Anterior cingulate cortex (tissue), 58 donors: ENCODE measurements at regions not wholly inside any gene's neighbourhood (a gene's known extent, or its start where the extent isn't known, plus 50 kb on each side); places are given as distances from the start of the nearest gene placed in this dataset.
A peak's percentile ranks its signal among the peaks of the same experiment; 100 is the strongest.
"Not testable (repeated sequence)": the region's sequence is repeated elsewhere in the genome, so short reads cannot be mapped to it uniquely, and the experiment has no call there.

Source experiments
- DNase-seq, 58 donors: peaks; one replicate each; lab custom pipeline; 2025; lab: John Stamatoyannopoulos, UW

DNA sequence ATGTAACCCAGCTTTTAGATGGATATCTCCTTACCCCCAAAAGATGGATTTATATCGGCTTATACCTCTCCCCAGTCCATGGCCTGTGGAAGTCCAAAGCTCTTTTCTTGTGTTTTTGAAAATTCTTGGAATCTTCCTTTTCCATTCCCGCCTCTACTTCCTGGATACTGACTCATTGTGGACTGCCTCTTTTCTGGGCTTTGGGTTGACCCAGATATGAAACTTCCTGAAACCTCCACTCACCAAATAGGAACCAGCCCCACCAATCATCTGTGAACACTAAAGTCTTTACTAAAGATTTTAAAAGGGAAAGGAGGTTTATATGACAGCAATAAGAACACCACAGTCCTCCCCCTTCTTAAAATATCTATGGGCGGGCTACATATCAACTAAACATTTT is 163.4 kb upstream of the SYN3 start:
- no peak for DNase-seq

DNA sequence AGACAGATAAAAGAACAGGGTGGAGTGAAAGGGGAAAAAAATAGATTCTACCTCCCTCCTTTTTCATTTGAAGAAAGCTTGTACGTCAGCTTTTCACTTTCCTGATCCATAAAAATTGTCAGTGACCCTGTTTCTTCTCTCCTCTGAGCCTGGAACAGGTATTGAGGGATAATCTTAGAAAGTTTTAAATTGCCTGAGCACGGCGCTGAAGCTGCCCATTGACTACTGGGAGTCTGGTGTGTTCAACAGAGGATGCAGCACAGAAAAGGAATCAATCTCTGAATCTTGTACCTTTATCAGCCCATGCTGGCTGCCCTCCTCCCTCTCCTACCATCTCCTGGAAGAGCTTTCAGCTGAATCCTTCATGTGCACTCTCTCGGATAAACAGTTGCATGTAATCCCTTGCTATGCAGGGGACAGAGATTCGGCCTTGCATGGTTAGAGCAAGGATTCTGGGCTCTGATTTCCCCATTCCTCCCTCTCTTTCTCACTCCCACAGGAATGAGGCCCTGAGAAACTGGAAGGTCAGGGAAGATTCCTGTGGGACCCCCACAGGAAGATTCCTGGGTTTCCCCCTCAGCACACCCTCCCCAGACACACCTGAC is 162.4 kb upstream of the SYN3 start:
- no peak for DNase-seq

GRCh38 chr22:33219648-33220384 is 161.6 kb upstream of the SYN3 start:
- DNase-seq, result no peak

- no peak for DNase-seq
Measured at GRCh38 chr22:33213383-33214075, 155.3 kb upstream of the SYN3 start.

DNA sequence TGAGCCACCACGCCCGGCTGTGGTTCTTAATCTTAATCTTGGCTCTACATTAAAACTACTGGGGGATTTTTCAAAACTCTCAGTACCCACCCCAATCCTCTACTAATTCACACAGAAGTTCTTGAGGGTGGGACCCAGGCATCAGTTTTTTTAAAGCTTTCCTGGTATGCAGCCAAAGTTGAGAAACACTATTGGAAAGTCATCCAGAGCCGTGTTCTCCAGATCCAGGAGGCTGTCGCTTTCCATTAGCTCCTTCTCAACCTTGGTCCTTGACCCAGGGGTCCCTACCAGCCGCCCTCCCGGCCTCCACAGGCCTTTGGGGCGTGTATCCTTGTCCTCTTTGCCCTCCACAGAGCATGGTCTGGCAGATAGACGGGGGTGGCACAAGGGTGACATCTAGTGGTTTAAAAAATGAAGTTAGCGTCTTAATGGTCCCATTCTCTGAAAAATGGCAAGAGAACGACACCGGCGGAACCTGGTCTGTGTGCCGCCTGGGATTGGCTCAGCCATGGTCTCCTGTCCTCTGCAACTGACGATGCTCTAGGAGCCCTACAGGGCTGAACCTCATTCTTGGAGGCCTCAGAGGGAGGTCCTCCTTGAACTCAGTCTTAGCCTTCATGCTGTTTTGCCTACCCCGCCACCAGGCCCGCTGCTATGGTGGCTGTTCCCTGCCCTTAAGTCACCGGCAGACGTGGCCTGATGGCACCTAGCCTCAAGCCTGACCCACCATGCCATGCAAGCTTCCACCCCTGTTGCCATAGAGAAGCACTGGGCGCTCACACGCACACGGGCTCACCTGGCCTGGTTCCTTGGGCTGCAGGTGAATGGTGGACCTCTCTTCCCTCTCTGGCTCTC is 152.0 kb upstream of the SYN3 start:
- peak in 8 of 58 donors; percentile 0 to 10 (median 5) for DNase-seq

GRCh38 chr22:33204408-33204807 is 146.2 kb upstream of the SYN3 start:
- DNase-seq, result no peak

GRCh38 chr22:33202455-33202854 is 144.3 kb upstream of the SYN3 start:
- no peak for DNase-seq

- DNase-seq, result no peak
Measured at GRCh38 chr22:33194529-33195077, 136.4 kb upstream of the SYN3 start.

DNA sequence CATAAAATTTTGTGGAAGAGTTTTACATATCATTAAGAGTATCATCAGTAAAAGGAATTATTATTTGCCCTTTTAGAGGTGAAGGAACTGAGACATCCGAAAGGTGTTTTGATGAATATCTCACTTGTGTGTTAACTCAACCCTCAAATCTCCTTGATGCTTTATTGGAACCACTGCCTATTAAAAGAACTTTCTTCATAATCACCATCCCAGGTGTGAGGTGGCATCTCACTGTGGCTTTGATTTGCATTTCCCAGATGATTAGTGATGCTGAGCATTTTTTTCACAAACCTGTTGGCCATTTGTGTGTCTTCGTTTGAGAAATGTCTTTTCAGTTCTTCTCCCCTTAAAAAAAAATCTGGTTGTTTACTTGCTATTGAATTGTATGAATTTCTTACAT is 134.0 kb upstream of the SYN3 start:
- no peak for DNase-seq

DNA sequence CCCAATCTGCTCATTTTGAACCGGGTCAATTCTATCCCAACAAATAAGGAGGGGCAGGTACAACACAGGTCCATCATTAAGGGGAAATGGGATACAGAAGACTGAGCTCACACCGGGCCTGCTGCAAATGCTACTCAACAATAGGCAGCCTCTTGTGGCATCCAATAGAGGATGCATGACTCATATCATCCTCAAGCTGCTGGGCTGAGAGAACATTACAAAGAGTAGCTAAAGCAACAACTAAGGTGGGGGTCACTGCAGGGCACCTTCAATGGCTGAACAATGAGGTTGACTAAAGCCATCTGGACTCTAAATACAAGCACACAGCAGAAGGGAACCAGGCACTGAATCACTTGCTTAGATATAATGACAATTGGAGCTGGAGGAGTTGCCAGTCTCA is 130.1 kb upstream of the SYN3 start:
- no peak for DNase-seq

DNA sequence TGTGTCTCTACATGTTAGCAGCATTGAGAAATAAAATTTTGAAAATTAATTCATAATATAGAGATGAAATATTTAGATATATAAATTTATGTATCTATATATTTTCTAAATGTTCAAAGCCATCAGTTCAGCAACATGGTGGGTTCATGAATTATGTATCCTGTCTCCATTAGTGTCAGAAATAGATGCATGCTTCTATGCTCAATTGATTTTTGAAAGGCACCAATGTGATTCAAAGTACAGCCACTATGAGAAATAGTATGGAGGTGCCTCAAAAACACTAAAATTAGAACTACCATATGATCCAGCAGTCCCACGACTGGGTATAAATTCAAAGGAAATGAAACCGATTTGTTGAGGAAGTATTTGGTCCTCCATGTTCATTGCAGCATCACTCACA is 128.6 kb upstream of the SYN3 start:
- no peak for DNase-seq

DNA sequence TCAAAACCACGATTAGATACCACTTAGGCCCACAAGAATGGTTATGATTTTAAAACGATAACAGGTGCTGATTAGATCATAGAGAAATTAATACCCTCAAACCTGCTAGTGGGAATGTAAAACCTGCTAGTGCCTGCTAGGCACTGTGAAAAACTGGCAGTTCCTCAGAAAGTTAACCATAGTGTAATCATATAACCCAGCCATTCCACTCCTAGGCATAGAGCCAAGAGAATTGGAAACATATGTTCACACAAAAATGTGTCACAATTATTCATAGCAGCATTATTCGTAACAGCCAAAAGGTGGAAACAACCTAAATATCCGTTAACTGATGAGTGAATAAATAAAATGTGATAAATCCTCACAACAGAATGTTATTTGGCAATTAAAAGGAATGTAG is 122.2 kb upstream of the SYN3 start:
- peak in 2 of 58 donors; percentile 0 to 18 for DNase-seq

DNA sequence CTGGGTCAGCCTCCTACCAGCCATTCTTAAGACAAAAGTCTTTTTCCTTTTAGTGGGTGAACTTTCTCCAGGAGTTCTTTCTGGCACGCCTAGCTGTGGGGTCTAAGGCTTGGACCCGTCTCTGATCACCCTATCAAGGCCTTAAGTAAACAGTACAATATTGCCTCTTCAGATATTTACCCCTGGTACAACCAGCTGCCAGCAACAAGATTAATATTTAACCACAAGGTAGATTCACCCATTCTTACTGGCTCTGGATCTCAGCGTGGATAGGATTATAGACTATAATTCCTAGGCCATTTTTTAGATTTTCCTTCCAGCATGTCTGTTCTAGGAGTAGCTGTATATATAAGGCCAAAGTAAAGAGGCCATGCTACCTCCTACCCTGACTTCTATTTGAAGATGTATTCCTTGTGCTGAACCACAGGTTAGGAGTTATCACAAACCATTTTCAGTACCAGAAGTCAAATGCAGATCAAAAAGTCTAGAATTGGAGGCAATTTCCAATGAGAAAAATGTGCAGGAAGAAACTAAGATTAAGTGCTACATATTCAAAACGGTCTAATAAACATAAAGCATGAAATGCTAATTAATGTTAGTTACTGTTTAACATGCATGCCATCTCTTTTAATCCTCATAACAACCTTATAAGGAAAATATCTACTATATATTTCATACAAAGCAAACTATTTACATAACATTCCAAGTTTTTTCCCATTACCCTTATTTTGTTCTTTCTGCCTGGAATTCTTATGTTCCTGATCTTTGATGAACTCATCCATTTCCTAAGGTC is 110.0 kb upstream of the SYN3 start:
- no peak for DNase-seq

- DNase-seq, result no peak
Measured at GRCh38 chr22:33166206-33166605, 108.0 kb upstream of the SYN3 start.

DNA sequence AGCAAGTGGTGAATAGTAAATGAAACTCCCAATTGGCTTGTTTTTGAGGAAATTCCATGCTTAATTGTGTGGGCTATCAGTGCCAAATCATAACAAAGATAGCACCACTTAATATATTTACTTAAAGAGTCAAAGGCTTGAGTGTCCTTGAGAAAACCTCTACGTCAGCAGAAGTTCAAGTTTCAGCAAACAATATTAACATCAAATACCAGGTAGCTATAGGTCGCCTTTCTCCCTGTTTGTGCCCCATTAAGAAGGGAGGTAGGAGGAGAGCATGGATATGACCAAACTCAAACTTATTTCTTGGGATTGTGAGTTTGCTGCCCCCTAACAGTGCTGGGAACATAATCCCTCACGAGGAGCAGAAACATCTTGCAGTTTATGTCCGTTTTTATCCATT is 105.6 kb upstream of the SYN3 start:
- DNase-seq, result no peak

- no peak for DNase-seq
Measured at GRCh38 chr22:33162196-33162595, 104.0 kb upstream of the SYN3 start.

GRCh38 chr22:33160525-33160924 is 102.3 kb upstream of the SYN3 start:
- no peak for DNase-seq

- DNase-seq, result not testable (repeated sequence)
Measured at GRCh38 chr22:33154967-33155366, 96.8 kb upstream of the SYN3 start.

GRCh38 chr22:33149611-33150010 is 91.4 kb upstream of the SYN3 start:
- DNase-seq, result no peak

DNA sequence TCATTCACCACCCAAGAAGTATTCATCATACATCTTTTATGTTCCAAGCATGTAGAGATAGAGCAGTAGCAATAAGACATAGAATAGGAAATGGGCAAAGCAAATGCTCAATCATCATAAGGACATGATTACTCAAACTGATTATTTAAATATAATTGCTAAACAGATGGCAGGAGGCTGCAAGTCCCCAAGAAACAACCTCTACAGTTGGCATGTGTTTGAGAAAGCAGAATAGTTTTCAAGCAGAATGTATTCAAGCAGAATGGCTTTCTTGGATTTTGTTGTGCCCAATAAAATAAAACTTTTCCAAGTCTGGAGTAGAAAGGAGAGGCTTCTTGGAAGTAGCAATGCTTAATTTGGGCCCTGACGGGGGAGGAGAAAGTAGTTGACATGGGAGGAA is 86.5 kb upstream of the SYN3 start:
- no peak for DNase-seq
